ENCODE measurements at regions not wholly inside any gene's neighbourhood (a gene's known extent, or its start where the extent isn't known, plus 50 kb on each side); places are given as distances from the start of the nearest gene placed in this dataset.

GRCh38 chr11:116352881-116353280, 419.9 kb downstream of the BUD13 start:
- TF ChIP-seq POLR2A (IDR thresholded peaks at IDR 0.05; ENCODE audit: low read length) = no peak
- TF ChIP-seq GATA1 (IDR thresholded peaks at IDR 0.05; ENCODE audit: low read depth, low read length) = no peak

Data from erythroblast (primary cell).